GM12892 (cell line): ENCODE measurements at regions not wholly inside any gene's neighbourhood (a gene's known extent, or its start where the extent isn't known, plus 50 kb on each side); places are given as distances from the start of the nearest gene placed in this dataset.

Experiments used
- POLR2A ChIP-seq: IDR thresholded peaks from 2 replicates; pipeline ENCODE4 v1.6.1; 2011; ENCODE audit warnings: low read depth, low read length, control low read depth
- POLR2AphosphoS5 ChIP-seq: IDR thresholded peaks from 2 replicates; pipeline ENCODE4 v1.6.1; 2011; ENCODE audit warnings: low read depth, low read length, control low read depth

DNA sequence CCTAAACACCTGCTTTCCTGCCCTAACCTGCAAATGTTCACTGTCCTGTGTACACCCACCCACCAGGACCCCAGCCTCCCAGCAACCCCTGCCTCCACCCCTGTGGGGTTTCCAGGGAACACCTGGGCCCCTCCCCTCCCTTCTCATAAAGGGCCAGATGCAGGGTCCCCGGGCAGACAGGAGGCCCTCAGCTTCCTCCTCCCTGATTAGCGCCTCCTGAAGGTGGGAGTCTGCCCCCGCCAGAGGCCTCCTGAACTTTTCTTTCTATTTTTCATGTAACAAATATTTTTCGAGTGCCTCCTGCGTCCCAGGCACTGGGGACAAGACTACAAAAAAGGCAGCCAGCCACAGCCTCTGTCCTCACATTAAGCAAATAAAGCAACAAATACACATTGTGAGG, 135.4 kb upstream of the LINGO1 start:
- TF ChIP-seq POLR2A (no peak), POLR2AphosphoS5 (no peak)
